Liver (tissue), 8 donors: ENCODE measurements at regions not wholly inside any gene's neighbourhood (a gene's known extent, or its start where the extent isn't known, plus 50 kb on each side); places are given as distances from the start of the nearest gene placed in this dataset.

Experiments used
- DNase-seq: peaks from one replicate; pipeline ENCODE4 v3.0.0-alpha.2; 2017; ENCODE audit warnings: low spot score
- H3K27ac ChIP-seq, 2 donors: one replicate each; pipeline ENCODE4 v1.7.0; 2013; ENCODE audit warnings: inconsistent platforms in 2 of 2, low read length in 2 of 2, control low read depth in 1 of 2, low read depth in 1 of 2, mild to moderate bottlenecking in 1 of 2
- H3K27me3 ChIP-seq, 4 donors: one replicate each; pipeline versions ENCODE4 v1.6.1 to v1.7.0; 2013; ENCODE audit warnings: low read length in 3 of 4, inconsistent platforms in 1 of 4, mild to moderate bottlenecking in 1 of 4, moderate library complexity in 1 of 4; ENCODE audit not compliant: control insufficient read depth in 4 of 4, insufficient read depth in 4 of 4
- H3K36me3 ChIP-seq, 4 donors: one replicate each; pipeline versions ENCODE4 v1.6.1 to v1.7.0; 2013; ENCODE audit warnings: low read length in 3 of 4, mild to moderate bottlenecking in 3 of 4, low read depth in 1 of 4, moderate library complexity in 1 of 4; ENCODE audit not compliant: control insufficient read depth in 4 of 4, insufficient read depth in 3 of 4
- H3K4me1 ChIP-seq, 4 donors: one replicate each; pipeline versions ENCODE4 v1.6.1 to v1.7.0; 2013; ENCODE audit warnings: low read length in 3 of 4, mild to moderate bottlenecking in 3 of 4, moderate library complexity in 1 of 4; ENCODE audit not compliant: control insufficient read depth in 4 of 4, insufficient read depth in 4 of 4
- H3K4me3 ChIP-seq, 3 donors: one replicate each; pipeline versions ENCODE4 v1.6.1 to v1.7.0; 2013; ENCODE audit warnings: low read length in 3 of 3, control low read depth in 1 of 3, low read depth in 1 of 3, mild to moderate bottlenecking in 1 of 3
- H3K9ac ChIP-seq, 2 donors: one replicate each; pipeline ENCODE4 v1.7.0; 2013; ENCODE audit warnings: low read length in 2 of 2, mild to moderate bottlenecking in 2 of 2, moderate library complexity in 2 of 2, control low read depth in 1 of 2, low read depth in 1 of 2
- H3K9me3 ChIP-seq, 4 donors: one replicate each; pipeline versions ENCODE4 v1.6.1 to v1.7.0; 2013; ENCODE audit warnings: low read length in 3 of 4; ENCODE audit not compliant: control insufficient read depth in 4 of 4
- EGR1 ChIP-seq, 2 donors: IDR thresholded peaks; 2 replicates each; pipeline ENCODE4 v1.6.1; 2016 to 2018; ENCODE audit warnings: antibody characterized with exemption in 2 of 2, low read depth in 2 of 2
- FOXA1 ChIP-seq: IDR thresholded peaks from 2 replicates; pipeline ENCODE4 v1.6.1; 2016; ENCODE audit warnings: antibody characterized with exemption
- FOXA2 ChIP-seq: IDR thresholded peaks from 2 replicates; pipeline ENCODE4 v1.6.1; 2016; ENCODE audit warnings: antibody characterized with exemption
- GABPA ChIP-seq, 2 donors: IDR thresholded peaks in 1 of 2; conservative IDR thresholded peaks in 1 of 2; 2 replicates each; pipeline ENCODE4 v1.6.1; 2016; ENCODE audit warnings: antibody characterized with exemption in 2 of 2, mild to moderate bottlenecking in 1 of 2, moderate library complexity in 1 of 2
- HNF4A ChIP-seq, 2 donors: conservative IDR thresholded peaks; 2 replicates each; pipeline ENCODE4 v1.6.1; 2016; ENCODE audit warnings: antibody characterized with exemption in 2 of 2, mild to moderate bottlenecking in 2 of 2
- HNF4G ChIP-seq: IDR thresholded peaks from 2 replicates; pipeline ENCODE4 v1.6.1; 2016; ENCODE audit warnings: antibody characterized with exemption
- RAD21 ChIP-seq, 2 donors: IDR thresholded peaks; 2 replicates each; pipeline ENCODE4 v1.6.1; 2016; ENCODE audit warnings: antibody characterized with exemption in 2 of 2, mild to moderate bottlenecking in 2 of 2
- RXRA ChIP-seq, 2 donors: IDR thresholded peaks; 2 replicates each; pipeline ENCODE4 v1.6.1; 2017 to 2018; ENCODE audit warnings: antibody characterized with exemption in 2 of 2, mild to moderate bottlenecking in 1 of 2
- SP1 ChIP-seq: IDR thresholded peaks from 2 replicates; pipeline ENCODE4 v1.6.1; 2018; ENCODE audit warnings: antibody characterized with exemption, mild to moderate bottlenecking
- TAF1 ChIP-seq: conservative IDR thresholded peaks from 2 replicates; pipeline ENCODE4 v1.6.1; 2016; ENCODE audit warnings: antibody characterized with exemption, mild to moderate bottlenecking
- YY1 ChIP-seq: IDR thresholded peaks from 2 replicates; pipeline ENCODE4 v1.6.1; 2016; ENCODE audit warnings: antibody characterized with exemption, mild to moderate bottlenecking
- WGBS: extraction: QIAGEN DNeasy Blood & Tissue Kit; methylation state at CpG from one replicate; pipeline ENCODE4 v1.1.7; 2013; 5-methylcytosine and 5-hydroxymethylcytosine counted together
- TF ChIP-seq, protein P1 (sequence below): IDR thresholded peaks from 2 replicates; pipeline ENCODE4 v1.6.1; 2016; ENCODE audit warnings: antibody characterized with exemption
- TF ChIP-seq, protein P2 (sequence below): IDR thresholded peaks from 2 replicates; pipeline ENCODE4 v1.6.1; 2016; ENCODE audit warnings: antibody characterized with exemption
- TF ChIP-seq, protein P3 (sequence below): IDR thresholded peaks from 2 replicates; pipeline ENCODE4 v1.6.1; 2016; ENCODE audit warnings: antibody characterized with exemption, mild to moderate bottlenecking
- TF ChIP-seq, protein P4 (sequence below): fragments of 150-350 bp; IDR thresholded peaks from 2 replicates; pipeline ENCODE4 v1.5.1; 2017; ENCODE audit warnings: improper control_type of control experiment, low read depth, low read length; ENCODE audit not compliant: missing input control
- TF ChIP-seq, protein P5 (sequence below): IDR thresholded peaks from 2 replicates; pipeline ENCODE4 v1.6.1; 2016; ENCODE audit warnings: antibody characterized with exemption
- donor health status: healthy.
- donor health status: healthy.
- donor health status: healthy.
- donor health status: healthy.
- donor health status: healthy.

DNA sequence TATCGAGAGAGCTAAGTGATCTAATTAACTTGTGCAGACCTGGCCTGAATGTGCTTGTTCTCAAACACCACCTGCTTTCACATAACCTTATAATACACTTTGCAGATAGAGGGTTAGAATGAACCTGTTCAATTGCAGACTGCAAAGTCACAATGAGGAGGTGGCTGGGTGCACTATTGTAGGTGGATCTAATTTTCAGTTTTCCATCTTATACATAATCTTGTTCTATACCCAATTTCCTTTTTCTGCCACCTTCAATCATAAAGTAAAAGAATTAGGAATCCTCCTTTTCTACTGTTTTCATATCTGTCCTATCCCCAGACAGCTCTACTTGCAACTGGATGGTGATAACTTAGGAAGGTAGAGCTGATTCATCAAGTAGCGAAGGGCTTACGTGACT lies 68.8 kb upstream of the APC start:
- Histone ChIP-seq H3K36me3 (no peaks in the 10 kb centered on the region), H3K4me1 (no peaks in the 10 kb centered on the region), H3K4me3 (no peak overlapping the region), H3K27ac (no peak overlapping the region), H3K9ac (no peak overlapping the region), H3K27me3 (no peaks in the 10 kb centered on the region), H3K9me3 (no peaks in the 10 kb centered on the region)
- no peak for TF ChIP-seq RXRA (IDR thresholded peaks at IDR 0.05)
- TF ChIP-seq, protein P1, sequence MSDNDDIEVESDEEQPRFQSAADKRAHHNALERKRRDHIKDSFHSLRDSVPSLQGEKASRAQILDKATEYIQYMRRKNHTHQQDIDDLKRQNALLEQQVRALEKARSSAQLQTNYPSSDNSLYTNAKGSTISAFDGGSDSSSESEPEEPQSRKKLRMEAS, result no peak
- no peak for TF ChIP-seq FOXA1
- TF ChIP-seq FOXA2, result no peak
- no peak for TF ChIP-seq HNF4G
- TF ChIP-seq, protein P2, sequence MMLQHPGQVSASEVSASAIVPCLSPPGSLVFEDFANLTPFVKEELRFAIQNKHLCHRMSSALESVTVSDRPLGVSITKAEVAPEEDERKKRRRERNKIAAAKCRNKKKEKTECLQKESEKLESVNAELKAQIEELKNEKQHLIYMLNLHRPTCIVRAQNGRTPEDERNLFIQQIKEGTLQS, result no peak
- TF ChIP-seq, protein P3, sequence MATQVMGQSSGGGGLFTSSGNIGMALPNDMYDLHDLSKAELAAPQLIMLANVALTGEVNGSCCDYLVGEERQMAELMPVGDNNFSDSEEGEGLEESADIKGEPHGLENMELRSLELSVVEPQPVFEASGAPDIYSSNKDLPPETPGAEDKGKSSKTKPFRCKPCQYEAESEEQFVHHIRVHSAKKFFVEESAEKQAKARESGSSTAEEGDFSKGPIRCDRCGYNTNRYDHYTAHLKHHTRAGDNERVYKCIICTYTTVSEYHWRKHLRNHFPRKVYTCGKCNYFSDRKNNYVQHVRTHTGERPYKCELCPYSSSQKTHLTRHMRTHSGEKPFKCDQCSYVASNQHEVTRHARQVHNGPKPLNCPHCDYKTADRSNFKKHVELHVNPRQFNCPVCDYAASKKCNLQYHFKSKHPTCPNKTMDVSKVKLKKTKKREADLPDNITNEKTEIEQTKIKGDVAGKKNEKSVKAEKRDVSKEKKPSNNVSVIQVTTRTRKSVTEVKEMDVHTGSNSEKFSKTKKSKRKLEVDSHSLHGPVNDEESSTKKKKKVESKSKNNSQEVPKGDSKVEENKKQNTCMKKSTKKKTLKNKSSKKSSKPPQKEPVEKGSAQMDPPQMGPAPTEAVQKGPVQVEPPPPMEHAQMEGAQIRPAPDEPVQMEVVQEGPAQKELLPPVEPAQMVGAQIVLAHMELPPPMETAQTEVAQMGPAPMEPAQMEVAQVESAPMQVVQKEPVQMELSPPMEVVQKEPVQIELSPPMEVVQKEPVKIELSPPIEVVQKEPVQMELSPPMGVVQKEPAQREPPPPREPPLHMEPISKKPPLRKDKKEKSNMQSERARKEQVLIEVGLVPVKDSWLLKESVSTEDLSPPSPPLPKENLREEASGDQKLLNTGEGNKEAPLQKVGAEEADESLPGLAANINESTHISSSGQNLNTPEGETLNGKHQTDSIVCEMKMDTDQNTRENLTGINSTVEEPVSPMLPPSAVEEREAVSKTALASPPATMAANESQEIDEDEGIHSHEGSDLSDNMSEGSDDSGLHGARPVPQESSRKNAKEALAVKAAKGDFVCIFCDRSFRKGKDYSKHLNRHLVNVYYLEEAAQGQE, result no peak
- TF ChIP-seq, protein P4, sequence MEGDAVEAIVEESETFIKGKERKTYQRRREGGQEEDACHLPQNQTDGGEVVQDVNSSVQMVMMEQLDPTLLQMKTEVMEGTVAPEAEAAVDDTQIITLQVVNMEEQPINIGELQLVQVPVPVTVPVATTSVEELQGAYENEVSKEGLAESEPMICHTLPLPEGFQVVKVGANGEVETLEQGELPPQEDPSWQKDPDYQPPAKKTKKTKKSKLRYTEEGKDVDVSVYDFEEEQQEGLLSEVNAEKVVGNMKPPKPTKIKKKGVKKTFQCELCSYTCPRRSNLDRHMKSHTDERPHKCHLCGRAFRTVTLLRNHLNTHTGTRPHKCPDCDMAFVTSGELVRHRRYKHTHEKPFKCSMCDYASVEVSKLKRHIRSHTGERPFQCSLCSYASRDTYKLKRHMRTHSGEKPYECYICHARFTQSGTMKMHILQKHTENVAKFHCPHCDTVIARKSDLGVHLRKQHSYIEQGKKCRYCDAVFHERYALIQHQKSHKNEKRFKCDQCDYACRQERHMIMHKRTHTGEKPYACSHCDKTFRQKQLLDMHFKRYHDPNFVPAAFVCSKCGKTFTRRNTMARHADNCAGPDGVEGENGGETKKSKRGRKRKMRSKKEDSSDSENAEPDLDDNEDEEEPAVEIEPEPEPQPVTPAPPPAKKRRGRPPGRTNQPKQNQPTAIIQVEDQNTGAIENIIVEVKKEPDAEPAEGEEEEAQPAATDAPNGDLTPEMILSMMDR, result no peak
- no peak for TF ChIP-seq RAD21 (IDR thresholded peaks at IDR 0.05)
- no peak for TF ChIP-seq TAF1
- TF ChIP-seq, protein P5, sequence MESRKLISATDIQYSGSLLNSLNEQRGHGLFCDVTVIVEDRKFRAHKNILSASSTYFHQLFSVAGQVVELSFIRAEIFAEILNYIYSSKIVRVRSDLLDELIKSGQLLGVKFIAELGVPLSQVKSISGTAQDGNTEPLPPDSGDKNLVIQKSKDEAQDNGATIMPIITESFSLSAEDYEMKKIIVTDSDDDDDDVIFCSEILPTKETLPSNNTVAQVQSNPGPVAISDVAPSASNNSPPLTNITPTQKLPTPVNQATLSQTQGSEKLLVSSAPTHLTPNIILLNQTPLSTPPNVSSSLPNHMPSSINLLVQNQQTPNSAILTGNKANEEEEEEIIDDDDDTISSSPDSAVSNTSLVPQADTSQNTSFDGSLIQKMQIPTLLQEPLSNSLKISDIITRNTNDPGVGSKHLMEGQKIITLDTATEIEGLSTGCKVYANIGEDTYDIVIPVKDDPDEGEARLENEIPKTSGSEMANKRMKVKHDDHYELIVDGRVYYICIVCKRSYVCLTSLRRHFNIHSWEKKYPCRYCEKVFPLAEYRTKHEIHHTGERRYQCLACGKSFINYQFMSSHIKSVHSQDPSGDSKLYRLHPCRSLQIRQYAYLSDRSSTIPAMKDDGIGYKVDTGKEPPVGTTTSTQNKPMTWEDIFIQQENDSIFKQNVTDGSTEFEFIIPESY, result no peak
- no peak for TF ChIP-seq EGR1 (IDR thresholded peaks at IDR 0.05; ENCODE audit: low read depth in 2 of 2)
- TF ChIP-seq SP1, result no peak
- TF ChIP-seq YY1, result no peak
- 98% methylated on average over 3 of the region's 3 CpGs for WGBS
- no peak for DNase-seq

DNA sequence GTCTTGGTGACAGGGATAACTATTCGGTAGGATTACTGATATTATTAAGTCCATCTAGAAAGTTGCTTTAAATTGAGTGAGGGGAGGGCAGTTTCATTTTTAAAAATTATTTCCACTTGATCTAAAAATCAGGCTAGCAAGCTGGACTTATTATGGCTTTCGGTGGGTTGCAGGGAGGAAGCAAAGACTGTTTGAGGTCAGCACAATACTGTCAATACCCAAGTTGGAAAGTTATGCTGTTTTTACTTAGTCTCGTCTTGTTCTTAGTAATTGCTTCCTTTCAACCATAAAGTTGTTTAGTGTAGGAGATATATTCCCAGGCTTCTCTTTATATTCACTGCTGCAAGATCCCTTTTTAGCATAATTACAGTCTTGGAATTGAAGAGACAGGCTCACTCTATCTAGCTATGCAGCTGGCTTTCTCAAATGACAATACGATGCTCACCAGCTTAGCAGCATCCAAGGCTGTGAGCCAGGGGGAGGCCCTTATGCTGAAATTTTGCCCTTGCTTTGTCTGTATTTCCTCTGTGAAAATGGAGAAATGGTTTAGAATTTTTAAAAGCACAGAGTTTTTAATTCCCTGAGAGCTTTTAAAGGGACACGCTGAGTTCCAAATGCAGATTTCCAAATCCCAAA lies 68.2 kb upstream of the APC start:
- no peak for DNase-seq
- Histone ChIP-seq H3K36me3 (no peaks in the 10 kb centered on the region), H3K9me3 (no peaks in the 10 kb centered on the region), H3K27me3 (no peaks in the 10 kb centered on the region), H3K4me3 (no peak overlapping the region), H3K27ac (no peak overlapping the region), H3K9ac (no peak overlapping the region), H3K4me1 (no peaks in the 10 kb centered on the region)
- TF ChIP-seq GABPA (IDR thresholded peaks at IDR 0.05 in 1 of 2, conservative IDR thresholded peaks at IDR 0.05 in 1 of 2) (no peak), YY1 (no peak), RAD21 (IDR thresholded peaks at IDR 0.05) (no peak), HNF4A (conservative IDR thresholded peaks at IDR 0.05) (no peak), FOXA2 (no peak)
- TF ChIP-seq, protein P1, result no peak
- TF ChIP-seq, protein P5, result no peak
- 86% methylated on average over 5 of the region's 5 CpGs for WGBS
